GM12892 (cell line): ENCODE measurements at regions not wholly inside any gene's neighbourhood (a gene's known extent, or its start where the extent isn't known, plus 50 kb on each side); places are given as distances from the start of the nearest gene placed in this dataset.

Experiments
- POLR2A ChIP-seq: IDR thresholded peaks from 2 replicates; pipeline ENCODE4 v1.6.1; 2011; ENCODE audit warnings: low read depth, low read length, control low read depth
- POLR2AphosphoS5 ChIP-seq: IDR thresholded peaks from 2 replicates; pipeline ENCODE4 v1.6.1; 2011; ENCODE audit warnings: low read depth, low read length, control low read depth
- TAF1 ChIP-seq: IDR thresholded peaks from 2 replicates; pipeline ENCODE4 v1.6.1; 2011; ENCODE audit warnings: low read depth, mild to moderate bottlenecking, control low read depth, low read length, borderline replicate concordance

GRCh38 chr11:129259931-129260348, 67.8 kb upstream of the ARHGAP32 start:
- TF ChIP-seq POLR2A (no peak), POLR2AphosphoS5 (no peak), TAF1 (no peak)
